Stimulated activated CD4-positive, alpha-beta T cell treated with anti-CD3 and anti-CD28 coated beads, TNF-alpha, amount 100 ng/mL, for 4 hours (primary cell): ENCODE measurements at regions not wholly inside any gene's neighbourhood (a gene's known extent, or its start where the extent isn't known, plus 50 kb on each side); places are given as distances from the start of the nearest gene placed in this dataset.

Source experiments
- DNase-seq, 3 experiments: peaks; one replicate each; pipeline ENCODE4 v3.0.0-alpha.2; 2020; ENCODE audit warnings: low read depth in 3 of 3

GRCh38 chr4:36815536-36815935, 429.0 kb upstream of the NWD2 start:
- DNase-seq, result no peak

GRCh38 chr4:36823199-36823967, 421.2 kb upstream of the NWD2 start:
- no peak for DNase-seq

- no peak for DNase-seq
These were observed 419.9 kb upstream of the NWD2 start for GRCh38 chr4:36824682-36825081.

GRCh38 chr4:36835246-36835645, 409.3 kb upstream of the NWD2 start:
- DNase-seq, result no peak

DNA sequence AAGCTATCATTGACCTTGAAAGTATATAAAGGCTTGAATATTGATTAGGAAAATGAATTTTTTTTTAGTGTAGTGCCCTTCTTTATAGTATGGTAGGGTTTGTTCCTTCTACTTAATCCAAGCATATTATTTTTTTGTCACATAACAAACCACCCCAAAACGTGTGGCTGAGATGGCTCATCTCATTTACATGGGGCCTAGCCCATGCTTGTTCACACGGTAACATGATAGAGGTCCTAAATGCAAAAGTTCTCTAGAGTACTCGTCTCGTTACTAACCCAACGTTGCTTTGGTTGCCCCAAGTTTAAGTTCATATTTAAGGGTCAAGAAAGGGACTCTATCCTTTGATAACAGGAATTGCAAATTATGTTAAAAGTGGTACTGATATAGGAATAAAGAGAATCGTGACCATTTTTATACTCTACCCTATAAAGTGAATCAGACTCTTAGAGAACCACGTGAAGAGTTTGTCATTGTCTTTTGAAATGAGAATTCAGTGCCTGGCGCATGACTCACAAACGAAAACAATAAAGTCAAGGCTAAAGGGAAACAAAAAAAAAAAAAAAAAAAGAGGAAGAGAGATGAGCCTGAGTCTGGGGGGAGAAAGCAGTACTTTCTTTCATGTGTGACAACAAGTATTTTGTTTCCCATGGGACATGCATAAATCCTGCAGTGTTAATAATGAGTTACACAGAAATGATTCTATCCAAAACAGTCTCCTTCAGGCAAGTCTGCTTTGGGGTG, 402.8 kb upstream of the NWD2 start:
- DNase-seq, result no peak

- no peak for DNase-seq
These were observed 400.1 kb upstream of the NWD2 start for GRCh38 chr4:36844448-36844847.

DNA sequence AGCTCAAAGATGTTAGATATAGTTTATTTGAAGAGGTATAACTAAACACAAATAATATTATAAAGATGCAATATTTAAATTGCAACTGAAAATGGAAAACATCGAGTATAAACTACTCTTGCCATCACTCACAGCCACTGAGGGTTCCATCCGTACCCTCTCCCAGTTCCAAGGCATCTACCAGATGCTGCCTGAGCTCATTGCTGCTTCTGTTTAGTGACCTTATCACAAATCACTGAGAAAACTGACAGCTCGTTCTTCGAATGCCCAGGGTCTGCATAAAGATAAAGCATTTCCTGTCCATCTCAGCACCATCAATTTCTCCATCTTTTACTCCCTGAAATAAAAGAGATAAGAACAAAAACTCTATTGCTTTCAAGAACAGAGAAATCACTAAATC, 391.7 kb upstream of the NWD2 start:
- DNase-seq, result no peak

DNA sequence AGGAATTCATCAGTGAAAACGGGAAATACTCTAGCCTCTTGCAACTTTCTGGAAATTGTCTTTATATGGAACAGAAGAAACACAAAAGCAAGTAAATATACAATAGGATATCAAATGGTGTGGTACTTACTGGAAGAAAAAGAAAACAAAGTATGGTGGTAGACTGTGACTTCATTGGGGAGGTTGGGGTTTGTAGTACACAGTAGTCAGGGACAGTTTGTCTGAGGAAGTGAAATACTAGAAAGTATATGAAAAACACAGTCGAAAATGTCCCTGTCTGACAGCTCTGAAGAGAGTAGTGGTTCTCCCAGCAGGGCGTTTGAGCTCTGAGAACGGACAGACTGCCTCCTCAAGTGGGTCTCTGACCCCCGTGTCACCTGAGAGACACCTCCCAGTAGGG, 390.0 kb upstream of the NWD2 start:
- no peak for DNase-seq

DNA sequence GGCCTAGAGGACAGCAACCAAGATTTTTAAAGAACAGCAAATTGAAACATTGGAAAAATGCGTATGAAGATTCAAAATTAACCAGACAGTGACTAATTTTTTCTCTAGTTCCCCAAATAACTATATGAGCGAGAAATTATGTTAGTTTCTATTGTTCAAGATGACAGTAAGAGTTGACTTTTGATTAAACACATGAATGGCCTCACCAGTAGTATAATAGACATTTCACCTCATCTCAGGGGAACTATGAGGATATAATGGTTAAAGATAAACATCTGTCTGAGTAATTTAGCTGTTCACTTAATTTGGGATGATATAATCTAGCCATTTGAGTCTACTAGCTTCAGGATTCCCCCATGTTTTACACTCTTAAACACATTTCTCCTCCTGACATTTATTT, 380.9 kb upstream of the NWD2 start:
- DNase-seq, result no peak

GRCh38 chr4:36870121-36870520, 374.4 kb upstream of the NWD2 start:
- DNase-seq, result no peak

DNA sequence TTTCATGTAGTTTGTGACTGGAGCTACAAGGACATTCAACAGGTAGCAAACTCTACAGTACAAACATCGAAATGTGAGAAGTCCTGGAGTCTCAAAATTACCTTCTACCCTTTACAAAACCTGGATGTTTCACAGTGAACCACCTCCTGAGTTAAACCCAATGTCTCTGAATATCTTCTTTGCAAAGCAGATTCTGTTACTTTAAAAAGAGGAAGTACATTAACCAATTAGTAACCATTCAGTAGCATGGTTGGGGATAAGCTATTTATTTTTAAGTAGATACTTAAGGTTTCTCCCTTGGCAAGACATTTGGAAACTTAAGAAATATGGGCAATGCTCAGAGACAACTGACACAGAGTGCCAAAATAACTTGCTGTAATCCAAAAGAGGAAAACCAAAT, 371.9 kb upstream of the NWD2 start:
- DNase-seq, result no peak

DNA sequence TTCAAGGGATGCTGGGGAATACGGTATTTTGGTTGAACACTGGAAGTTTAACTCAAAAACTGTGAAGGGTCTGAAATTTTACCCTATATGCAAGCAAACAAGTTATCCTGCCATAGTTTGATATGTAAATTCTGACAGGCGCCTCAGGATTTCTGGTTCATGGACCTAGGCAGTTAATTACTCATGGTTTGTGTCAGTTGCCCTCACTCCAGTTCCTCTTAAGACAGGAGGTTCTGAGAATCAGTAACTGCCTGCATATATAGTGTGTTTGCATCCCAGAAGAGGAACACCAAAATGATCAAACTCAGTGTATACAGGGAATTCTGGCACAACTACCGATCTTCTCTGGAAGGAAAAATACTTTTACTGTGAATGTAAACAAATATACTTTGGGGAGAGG, 360.4 kb upstream of the NWD2 start:
- no peak for DNase-seq

DNA sequence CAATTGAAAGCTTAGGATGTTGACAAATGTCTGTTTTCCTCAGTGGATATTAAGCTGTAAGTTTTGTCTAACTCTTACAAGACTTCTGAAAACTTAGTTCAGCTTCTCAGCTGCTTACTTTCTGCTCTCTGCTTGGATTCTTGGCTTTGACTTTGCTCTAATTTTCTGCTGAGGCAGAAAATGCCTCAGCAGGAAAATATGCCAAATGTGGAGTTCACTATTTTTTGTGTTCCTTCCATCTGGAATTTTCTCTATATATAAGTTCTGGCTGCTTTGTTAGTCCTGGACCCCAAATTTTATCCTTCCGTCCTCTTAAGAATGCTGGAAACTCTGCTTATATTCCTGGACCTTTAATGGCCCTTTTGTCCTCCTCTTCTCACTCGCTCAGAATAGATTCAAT, 352.6 kb upstream of the NWD2 start:
- no peak for DNase-seq

DNA sequence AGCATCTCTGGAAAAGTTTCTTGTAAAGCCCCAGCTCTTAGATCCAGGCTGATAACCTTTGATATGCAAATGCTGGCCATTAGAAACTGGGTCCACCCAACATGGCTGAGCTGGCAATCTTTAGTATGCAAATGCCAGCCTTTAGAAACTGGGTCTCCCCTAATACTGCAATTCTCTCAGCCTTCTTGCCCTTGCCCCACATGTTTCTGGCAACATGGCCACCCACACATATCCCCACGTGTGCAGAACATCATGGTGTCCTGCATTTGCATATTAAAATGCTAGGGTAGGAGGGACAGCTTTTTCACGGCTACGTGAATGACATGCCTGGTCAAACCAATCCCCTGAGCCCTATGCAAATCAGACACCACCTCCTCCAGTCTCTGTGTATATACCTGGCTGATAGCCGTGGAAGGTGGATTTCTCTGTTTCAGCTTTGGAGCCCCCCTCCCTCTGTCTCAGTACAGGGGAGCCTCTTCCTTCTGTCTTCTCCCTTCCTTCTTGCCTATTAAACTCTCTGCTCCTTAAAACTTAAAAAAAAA, 344.0 kb upstream of the NWD2 start:
- DNase-seq, result no peak

GRCh38 chr4:36904823-36905222, 339.7 kb upstream of the NWD2 start:
- DNase-seq, result no peak

DNA sequence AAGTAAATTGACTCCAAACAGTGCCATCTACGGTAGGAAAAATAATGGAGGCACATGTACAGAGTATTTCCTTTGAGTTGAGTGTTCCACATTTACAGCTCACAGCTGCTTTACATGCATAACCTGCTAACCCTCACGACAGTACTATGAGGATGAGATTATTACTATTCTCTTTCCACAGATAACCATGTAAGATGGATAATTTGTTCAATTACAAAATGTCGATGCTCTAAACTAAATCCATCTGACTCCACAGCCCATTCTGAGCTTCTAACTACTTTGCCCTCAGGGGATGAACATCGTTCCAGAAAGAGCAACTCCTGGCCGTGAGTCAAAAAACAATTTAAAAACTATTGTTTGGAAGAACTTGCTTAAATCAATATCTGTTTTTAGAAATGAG, 330.4 kb upstream of the NWD2 start:
- DNase-seq, result no peak

DNA sequence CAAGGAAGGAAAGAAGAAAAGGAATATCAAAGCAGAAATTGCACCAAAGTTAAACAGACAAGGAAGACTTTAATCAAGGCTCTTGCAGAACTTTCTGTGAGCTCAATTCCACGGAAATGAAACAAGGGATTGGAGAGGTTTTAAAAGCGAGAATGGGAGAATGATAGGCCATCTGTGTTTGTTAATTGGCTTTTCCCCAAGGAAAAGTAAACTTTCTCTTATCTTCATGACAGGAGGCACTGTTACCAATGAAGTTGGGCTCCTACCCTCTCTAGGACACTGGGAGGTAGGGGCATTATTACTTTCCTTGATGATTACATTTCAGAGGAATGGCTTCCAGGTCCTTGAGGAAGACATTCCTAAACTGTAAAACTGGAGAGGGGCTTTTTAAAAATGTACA, 328.8 kb upstream of the NWD2 start:
- DNase-seq, result no peak

GRCh38 chr4:36917413-36917812, 327.1 kb upstream of the NWD2 start:
- no peak for DNase-seq

GRCh38 chr4:36919721-36920120, 324.8 kb upstream of the NWD2 start:
- DNase-seq, result no peak

GRCh38 chr4:36921476-36922216, 322.9 kb upstream of the NWD2 start:
- DNase-seq, result no peak

DNA sequence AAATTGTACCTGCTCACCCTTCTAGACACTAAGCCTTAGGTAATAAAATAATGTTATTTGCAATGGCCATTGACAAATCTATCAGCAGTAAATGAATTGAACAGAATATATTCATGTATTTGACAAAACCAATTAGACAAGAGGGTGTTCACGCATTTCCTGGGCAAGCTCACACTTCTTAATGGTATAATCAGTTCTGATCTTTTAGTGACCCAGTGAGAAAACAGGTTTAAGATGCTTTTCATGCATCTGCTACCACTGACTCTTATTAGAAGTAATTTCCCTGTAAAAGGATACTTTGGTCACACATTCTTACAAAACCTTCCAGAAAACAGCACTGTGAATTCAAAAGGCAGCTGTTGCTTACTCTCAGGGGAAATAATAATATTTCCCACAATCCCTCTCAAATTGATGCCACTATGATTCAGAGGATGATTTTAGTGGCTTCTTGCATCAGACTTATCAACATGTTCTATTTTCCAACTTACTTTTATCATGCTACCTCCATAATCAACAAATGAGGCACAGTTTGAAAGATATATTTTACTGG, 313.9 kb upstream of the NWD2 start:
- DNase-seq, result no peak

GRCh38 chr4:36944232-36944631, 300.3 kb upstream of the NWD2 start:
- no peak for DNase-seq
